HEK293 (cell line): ENCODE measurements at regions not wholly inside any gene's neighbourhood (a gene's known extent, or its start where the extent isn't known, plus 50 kb on each side); places are given as distances from the start of the nearest gene placed in this dataset.

Source experiments
- CTCF ChIA-PET: fragments of 350-600 bp; formaldehyde crosslinking; extraction: SDS; loops from one replicate; lab custom pipeline; 2021; ENCODE audit warnings: antibody characterized with exemption; lab: Yijun Ruan, JAX
- POLR2A ChIA-PET: fragments of 300-600 bp; formaldehyde crosslinking; extraction: SDS; loops from one replicate; lab custom pipeline; 2020; ENCODE audit warnings: antibody characterized with exemption, inconsistent platforms; lab: Yijun Ruan, JAX
- H3K27ac ChIP-seq: fragments of 200-500 bp; sonication (Bioruptor generic); 2 replicates; pipeline ENCODE4 v1.5.1; 2014; ENCODE audit warnings: low read depth, low read length, control low read depth, inconsistent platforms; ENCODE audit errors: extremely low read depth
- H3K36me3 ChIP-seq, 2 experiments: fragments of 200-500 bp in 1 of 2; sonication (Bioruptor generic) in 1 of 2; 1 replicate in 1 of 2; 2 replicates in 1 of 2; pipeline ENCODE4 v1.5.1; 2014 to 2017; ENCODE audit warnings: inconsistent platforms in 2 of 2, low read length in 2 of 2; ENCODE audit not compliant: control insufficient read depth in 2 of 2, insufficient read depth in 1 of 2
- H3K4me1 ChIP-seq: fragments of 200-500 bp; sonication (Bioruptor generic); 2 replicates; pipeline ENCODE4 v1.5.1; 2014; ENCODE audit warnings: mild to moderate bottlenecking, low read length, inconsistent platforms; ENCODE audit not compliant: control insufficient read depth, insufficient read depth
- H3K4me3 ChIP-seq: 2 replicates; pipeline ENCODE4 v1.5.1; 2011; ENCODE audit warnings: low read depth, mild to moderate bottlenecking, control low read depth, low read length, moderate library complexity
- H3K9me3 ChIP-seq: fragments of 200-500 bp; sonication (Bioruptor generic); 2 replicates; pipeline ENCODE4 v1.5.1; 2014; ENCODE audit warnings: low read depth, low read length, inconsistent platforms; ENCODE audit not compliant: control insufficient read depth, insufficient read depth
- SETDB1 ChIP-seq: IDR thresholded peaks from one replicate; pipeline ENCODE4 v1.6.1; 2017; ENCODE audit warnings: mild to moderate bottlenecking, low read length, moderate library complexity, mixed read lengths; ENCODE audit not compliant: insufficient read length
- SP3 ChIP-seq: fragments of 450-650 bp; formaldehyde crosslinking; IDR thresholded peaks from 2 replicates; pipeline ENCODE4 v1.5.1; 2016; ENCODE audit warnings: missing biosample characterization, missing genetic modification characterization
- SP7 ChIP-seq: fragments of 450-650 bp; formaldehyde crosslinking; IDR thresholded peaks from 2 replicates; pipeline ENCODE4 v1.5.1; 2016; ENCODE audit warnings: missing biosample characterization, missing genetic modification characterization
- YY1 ChIP-seq: fragments of 450-650 bp; formaldehyde crosslinking; IDR thresholded peaks from 2 replicates; pipeline ENCODE4 v1.5.1; 2018; ENCODE audit warnings: missing biosample characterization, missing genetic modification characterization
- ZBTB1 ChIP-seq: fragments of 450-650 bp; formaldehyde crosslinking; IDR thresholded peaks from 2 replicates; pipeline ENCODE4 v1.5.1; 2016; ENCODE audit warnings: missing biosample characterization, missing genetic modification characterization
- ZBTB48 ChIP-seq: fragments of 450-650 bp; formaldehyde crosslinking; IDR thresholded peaks from 2 replicates; pipeline ENCODE4 v1.5.1; 2016; ENCODE audit warnings: missing biosample characterization, missing genetic modification characterization
- ZNF138 ChIP-seq: fragments of 450-650 bp; formaldehyde crosslinking; IDR thresholded peaks from 2 replicates; pipeline ENCODE4 v1.5.1; 2016; ENCODE audit warnings: missing biosample characterization, missing genetic modification characterization, borderline replicate concordance
- ZNF324 ChIP-seq: fragments of 450-650 bp; formaldehyde crosslinking; IDR thresholded peaks from 2 replicates; pipeline ENCODE4 v1.5.1; 2016; ENCODE audit warnings: missing biosample characterization, missing genetic modification characterization
- ZNF529 ChIP-seq: fragments of 450-650 bp; formaldehyde crosslinking; IDR thresholded peaks from 2 replicates; pipeline ENCODE4 v1.5.1; 2017; ENCODE audit warnings: missing genetic modification characterization, missing biosample characterization; ENCODE audit not compliant: insufficient replicate concordance
- ZNF548 ChIP-seq: fragments of 450-650 bp; formaldehyde crosslinking; IDR thresholded peaks from 2 replicates; pipeline ENCODE4 v1.5.1; 2016; ENCODE audit warnings: missing biosample characterization, missing genetic modification characterization
- ZNF585B ChIP-seq: fragments of 450-650 bp; formaldehyde crosslinking; IDR thresholded peaks from 2 replicates; pipeline ENCODE4 v1.5.1; 2016; ENCODE audit warnings: missing biosample characterization, missing genetic modification characterization
- TF ChIP-seq, protein P1 (sequence below): fragments of 450-650 bp; formaldehyde crosslinking; IDR thresholded peaks from 2 replicates; pipeline ENCODE4 v1.5.1; 2016; ENCODE audit warnings: missing biosample characterization, missing genetic modification characterization, low read depth
- TF ChIP-seq, protein P2 (sequence below): fragments of 450-650 bp; formaldehyde crosslinking; IDR thresholded peaks from 2 replicates; pipeline ENCODE4 v1.5.1; 2016; ENCODE audit warnings: missing biosample characterization, missing genetic modification characterization
- TF ChIP-seq, protein P3 (sequence below): fragments of 450-650 bp; formaldehyde crosslinking; IDR thresholded peaks from 2 replicates; pipeline ENCODE4 v1.5.1; 2016; ENCODE audit warnings: missing biosample characterization, missing genetic modification characterization, borderline replicate concordance
- TF ChIP-seq, protein P4 (sequence below): fragments of 450-650 bp; formaldehyde crosslinking; IDR thresholded peaks from 2 replicates; pipeline ENCODE4 v1.5.1; 2016; ENCODE audit warnings: missing biosample characterization, missing genetic modification characterization
- TF ChIP-seq, protein P5 (sequence below): fragments of 450-650 bp; formaldehyde crosslinking; IDR thresholded peaks from 2 replicates; pipeline ENCODE4 v1.5.1; 2017; ENCODE audit warnings: missing biosample characterization, missing genetic modification characterization

DNA sequence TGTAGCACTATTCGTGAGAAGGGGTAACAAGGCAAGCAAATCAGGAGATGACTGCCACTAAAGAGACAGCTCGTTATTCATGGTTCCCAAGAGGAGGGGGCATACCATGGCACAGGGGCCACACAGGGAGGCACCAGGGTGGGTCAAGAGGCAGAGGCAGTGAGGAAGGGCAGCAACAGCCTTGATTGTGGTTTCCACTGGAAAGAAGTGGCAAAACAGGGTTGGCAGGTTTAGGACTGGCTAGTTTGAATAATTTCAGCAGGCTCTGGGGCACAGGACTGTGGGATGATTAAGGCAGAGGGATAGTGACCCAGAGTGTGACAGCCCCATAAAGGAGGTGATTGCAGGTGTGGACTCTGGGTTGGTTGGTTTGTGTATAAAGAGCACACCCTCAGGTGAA lies 188.9 kb downstream of the CBLN1 start:
- H3K4me3 ChIP-seq: no peak overlapping the region
- no peak for TF ChIP-seq SP7
- TF ChIP-seq ZNF529 (tag by site-specific recombination): no peak
- TF ChIP-seq, protein P1, sequence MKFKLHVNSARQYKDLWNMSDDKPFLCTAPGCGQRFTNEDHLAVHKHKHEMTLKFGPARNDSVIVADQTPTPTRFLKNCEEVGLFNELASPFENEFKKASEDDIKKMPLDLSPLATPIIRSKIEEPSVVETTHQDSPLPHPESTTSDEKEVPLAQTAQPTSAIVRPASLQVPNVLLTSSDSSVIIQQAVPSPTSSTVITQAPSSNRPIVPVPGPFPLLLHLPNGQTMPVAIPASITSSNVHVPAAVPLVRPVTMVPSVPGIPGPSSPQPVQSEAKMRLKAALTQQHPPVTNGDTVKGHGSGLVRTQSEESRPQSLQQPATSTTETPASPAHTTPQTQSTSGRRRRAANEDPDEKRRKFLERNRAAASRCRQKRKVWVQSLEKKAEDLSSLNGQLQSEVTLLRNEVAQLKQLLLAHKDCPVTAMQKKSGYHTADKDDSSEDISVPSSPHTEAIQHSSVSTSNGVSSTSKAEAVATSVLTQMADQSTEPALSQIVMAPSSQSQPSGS: no peak
- no peak for TF ChIP-seq YY1 (tag by site-specific recombination)
- TF ChIP-seq, protein P2, sequence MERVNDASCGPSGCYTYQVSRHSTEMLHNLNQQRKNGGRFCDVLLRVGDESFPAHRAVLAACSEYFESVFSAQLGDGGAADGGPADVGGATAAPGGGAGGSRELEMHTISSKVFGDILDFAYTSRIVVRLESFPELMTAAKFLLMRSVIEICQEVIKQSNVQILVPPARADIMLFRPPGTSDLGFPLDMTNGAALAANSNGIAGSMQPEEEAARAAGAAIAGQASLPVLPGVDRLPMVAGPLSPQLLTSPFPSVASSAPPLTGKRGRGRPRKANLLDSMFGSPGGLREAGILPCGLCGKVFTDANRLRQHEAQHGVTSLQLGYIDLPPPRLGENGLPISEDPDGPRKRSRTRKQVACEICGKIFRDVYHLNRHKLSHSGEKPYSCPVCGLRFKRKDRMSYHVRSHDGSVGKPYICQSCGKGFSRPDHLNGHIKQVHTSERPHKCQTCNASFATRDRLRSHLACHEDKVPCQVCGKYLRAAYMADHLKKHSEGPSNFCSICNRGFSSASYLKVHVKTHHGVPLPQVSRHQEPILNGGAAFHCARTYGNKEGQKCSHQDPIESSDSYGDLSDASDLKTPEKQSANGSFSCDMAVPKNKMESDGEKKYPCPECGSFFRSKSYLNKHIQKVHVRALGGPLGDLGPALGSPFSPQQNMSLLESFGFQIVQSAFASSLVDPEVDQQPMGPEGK (tag by site-specific recombination): no peak
- no peak for TF ChIP-seq SP3 (tag by site-specific recombination)
- no peak for TF ChIP-seq ZNF585B (tag by site-specific recombination)
- TF ChIP-seq, protein P3, sequence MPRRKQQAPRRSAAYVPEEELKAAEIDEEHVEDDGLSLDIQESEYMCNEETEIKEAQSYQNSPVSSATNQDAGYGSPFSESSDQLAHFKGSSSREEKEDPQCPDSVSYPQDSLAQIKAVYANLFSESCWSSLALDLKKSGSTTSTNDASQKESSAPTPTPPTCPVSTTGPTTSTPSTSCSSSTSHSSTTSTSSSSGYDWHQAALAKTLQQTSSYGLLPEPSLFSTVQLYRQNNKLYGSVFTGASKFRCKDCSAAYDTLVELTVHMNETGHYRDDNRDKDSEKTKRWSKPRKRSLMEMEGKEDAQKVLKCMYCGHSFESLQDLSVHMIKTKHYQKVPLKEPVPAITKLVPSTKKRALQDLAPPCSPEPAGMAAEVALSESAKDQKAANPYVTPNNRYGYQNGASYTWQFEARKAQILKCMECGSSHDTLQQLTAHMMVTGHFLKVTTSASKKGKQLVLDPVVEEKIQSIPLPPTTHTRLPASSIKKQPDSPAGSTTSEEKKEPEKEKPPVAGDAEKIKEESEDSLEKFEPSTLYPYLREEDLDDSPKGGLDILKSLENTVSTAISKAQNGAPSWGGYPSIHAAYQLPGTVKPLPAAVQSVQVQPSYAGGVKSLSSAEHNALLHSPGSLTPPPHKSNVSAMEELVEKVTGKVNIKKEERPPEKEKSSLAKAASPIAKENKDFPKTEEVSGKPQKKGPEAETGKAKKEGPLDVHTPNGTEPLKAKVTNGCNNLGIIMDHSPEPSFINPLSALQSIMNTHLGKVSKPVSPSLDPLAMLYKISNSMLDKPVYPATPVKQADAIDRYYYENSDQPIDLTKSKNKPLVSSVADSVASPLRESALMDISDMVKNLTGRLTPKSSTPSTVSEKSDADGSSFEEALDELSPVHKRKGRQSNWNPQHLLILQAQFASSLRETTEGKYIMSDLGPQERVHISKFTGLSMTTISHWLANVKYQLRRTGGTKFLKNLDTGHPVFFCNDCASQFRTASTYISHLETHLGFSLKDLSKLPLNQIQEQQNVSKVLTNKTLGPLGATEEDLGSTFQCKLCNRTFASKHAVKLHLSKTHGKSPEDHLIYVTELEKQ (tag by site-specific recombination): no peak
- TF ChIP-seq, protein P4, sequence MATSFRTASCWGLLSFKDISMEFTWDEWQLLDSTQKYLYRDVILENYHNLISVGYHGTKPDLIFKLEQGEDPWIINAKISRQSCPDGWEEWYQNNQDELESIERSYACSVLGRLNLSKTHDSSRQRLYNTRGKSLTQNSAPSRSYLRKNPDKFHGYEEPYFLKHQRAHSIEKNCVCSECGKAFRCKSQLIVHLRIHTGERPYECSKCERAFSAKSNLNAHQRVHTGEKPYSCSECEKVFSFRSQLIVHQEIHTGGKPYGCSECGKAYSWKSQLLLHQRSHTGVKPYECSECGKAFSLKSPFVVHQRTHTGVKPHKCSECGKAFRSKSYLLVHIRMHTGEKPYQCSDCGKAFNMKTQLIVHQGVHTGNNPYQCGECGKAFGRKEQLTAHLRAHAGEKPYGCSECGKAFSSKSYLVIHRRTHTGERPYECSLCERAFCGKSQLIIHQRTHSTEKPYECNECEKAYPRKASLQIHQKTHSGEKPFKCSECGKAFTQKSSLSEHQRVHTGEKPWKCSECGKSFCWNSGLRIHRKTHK (tag by site-specific recombination): no peak
- TF ChIP-seq ZNF324: no peak
- TF ChIP-seq ZBTB48: no peak
- TF ChIP-seq, all 188 proteins: peak for 0
- Histone ChIP-seq H3K36me3 (no peaks in the 10 kb centered on the region), H3K27ac (no peak overlapping the region), H3K9me3 (no peaks in the 10 kb centered on the region), H3K4me1 (no peaks in the 10 kb centered on the region)
- ChIA-PET POLR2A (no interaction called here), CTCF (no interaction called here)

DNA sequence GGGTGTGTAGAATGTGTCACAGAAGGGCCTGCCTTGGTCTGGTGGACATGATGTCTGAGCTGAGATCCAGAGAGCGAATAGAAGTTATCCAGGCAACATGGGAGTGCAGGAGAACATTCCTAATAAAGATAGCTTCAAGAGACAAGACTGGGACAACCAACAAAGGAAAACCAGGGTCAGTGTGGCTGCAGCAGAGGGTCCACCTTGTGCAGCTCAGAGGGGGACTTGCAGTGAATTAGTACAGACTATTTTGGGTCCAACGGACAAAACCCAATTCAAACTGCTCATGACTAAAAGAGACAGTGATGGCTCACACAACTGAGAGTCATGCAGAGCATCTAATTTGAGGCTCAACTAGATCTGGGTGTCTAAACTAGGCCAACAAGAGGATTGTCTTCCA lies 192.1 kb downstream of the CBLN1 start:
- TF ChIP-seq, protein P5, sequence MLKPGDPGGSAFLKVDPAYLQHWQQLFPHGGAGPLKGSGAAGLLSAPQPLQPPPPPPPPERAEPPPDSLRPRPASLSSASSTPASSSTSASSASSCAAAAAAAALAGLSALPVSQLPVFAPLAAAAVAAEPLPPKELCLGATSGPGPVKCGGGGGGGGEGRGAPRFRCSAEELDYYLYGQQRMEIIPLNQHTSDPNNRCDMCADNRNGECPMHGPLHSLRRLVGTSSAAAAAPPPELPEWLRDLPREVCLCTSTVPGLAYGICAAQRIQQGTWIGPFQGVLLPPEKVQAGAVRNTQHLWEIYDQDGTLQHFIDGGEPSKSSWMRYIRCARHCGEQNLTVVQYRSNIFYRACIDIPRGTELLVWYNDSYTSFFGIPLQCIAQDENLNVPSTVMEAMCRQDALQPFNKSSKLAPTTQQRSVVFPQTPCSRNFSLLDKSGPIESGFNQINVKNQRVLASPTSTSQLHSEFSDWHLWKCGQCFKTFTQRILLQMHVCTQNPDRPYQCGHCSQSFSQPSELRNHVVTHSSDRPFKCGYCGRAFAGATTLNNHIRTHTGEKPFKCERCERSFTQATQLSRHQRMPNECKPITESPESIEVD (tag by site-specific recombination): no peak
- TF ChIP-seq ZNF585B (tag by site-specific recombination) (no peak), ZBTB1 (tag by site-specific recombination) (no peak), SETDB1 (no peak), ZNF548 (tag by site-specific recombination) (no peak), ZNF138 (no peak)
- no peak overlapping the region for H3K4me3 ChIP-seq
- ChIA-PET CTCF (no interaction called here), POLR2A (no interaction called here)
- H3K9me3 ChIP-seq: no peaks in the 10 kb centered on the region
- no peak overlapping the region for H3K27ac ChIP-seq
- H3K4me1 ChIP-seq: no peaks in the 10 kb centered on the region
- H3K36me3 ChIP-seq: no peaks in the 10 kb centered on the region
